ENCODE measurements at regions not wholly inside any gene's neighbourhood (a gene's known extent, or its start where the extent isn't known, plus 50 kb on each side); places are given as distances from the start of the nearest gene placed in this dataset.

- H3K27ac ChIP-seq (ENCODE audit: low read depth, low read length), result no peak overlapping the region
- Mint-ChIP-seq H3K4me3 (ENCODE audit: unreplicated experiment) (no peak overlapping the region), H3K27ac (ENCODE audit: unreplicated experiment) (no peak overlapping the region), H3K27me3 (ENCODE audit: low read depth, unreplicated experiment) (peaks cover 9% of the 10 kb centered on the region), H3K9me3 (ENCODE audit: unreplicated experiment) (peaks cover 2% of the 10 kb centered on the region), H3K4me1 (ENCODE audit: low read depth, unreplicated experiment) (peaks cover 19% of the 10 kb centered on the region), H3K36me3 (ENCODE audit: low read depth, unreplicated experiment) (no peaks in the 10 kb centered on the region)
- peaks cover 19% of the 10 kb centered on the region for H3K4me1 ChIP-seq (ENCODE audit: insufficient read depth, low read length)
- H3K36me3 ChIP-seq (ENCODE audit: insufficient read depth, low read length), result no peaks in the 10 kb centered on the region
- DNase-seq (ENCODE audit: low read depth) (no peak), FAIRE-seq (no peak)
- H2AFZ ChIP-seq (ENCODE audit: low read depth, low read length), result no peak overlapping the region
- H3K9ac ChIP-seq (ENCODE audit: low read length), result no peak overlapping the region
- H4K20me1 ChIP-seq (ENCODE audit: insufficient read depth, low read length), result no peaks in the 10 kb centered on the region
- no peaks in the 10 kb centered on the region for H3K27me3 ChIP-seq (ENCODE audit: insufficient read depth, low read length)
- H3K4me3 ChIP-seq (ENCODE audit: insufficient read depth, low read depth, low read length), result no peak overlapping the region
- no peaks in the 10 kb centered on the region for H3K9me3 ChIP-seq (ENCODE audit: insufficient read depth, low read depth, low read length)
- TF ChIP-seq EZH2 (IDR thresholded peaks at IDR 0.05; ENCODE audit: insufficient read depth, low read length), result no peak
- TF ChIP-seq CTCF (IDR thresholded peaks at IDR 0.05; ENCODE audit: insufficient read depth, low read depth, low read length), result no peak
- H3K79me2 ChIP-seq (ENCODE audit: insufficient read depth, low read length), result no peaks in the 10 kb centered on the region
- H3K4me2 ChIP-seq (ENCODE audit: low read length), result no peak overlapping the region
Measured at GRCh38 chr7:132653366-132653930, 77.2 kb upstream of the PLXNA4 start.

GRCh38 chr7:132652507-132652906, 76.2 kb upstream of the PLXNA4 start:
- Histone ChIP-seq H3K36me3 (ENCODE audit: insufficient read depth, low read length) (no peaks in the 10 kb centered on the region), H3K79me2 (ENCODE audit: insufficient read depth, low read length) (no peaks in the 10 kb centered on the region), H4K20me1 (ENCODE audit: insufficient read depth, low read length) (no peaks in the 10 kb centered on the region), H3K9me3 (ENCODE audit: insufficient read depth, low read depth, low read length) (no peaks in the 10 kb centered on the region), H3K27ac (ENCODE audit: low read depth, low read length) (no peak overlapping the region), H3K4me3 (ENCODE audit: insufficient read depth, low read depth, low read length) (no peak overlapping the region), H3K4me2 (ENCODE audit: low read length) (no peak overlapping the region), H3K9ac (ENCODE audit: low read length) (no peak overlapping the region), H2AFZ (ENCODE audit: low read depth, low read length) (no peak overlapping the region), H3K27me3 (ENCODE audit: insufficient read depth, low read length) (no peaks in the 10 kb centered on the region), H3K4me1 (ENCODE audit: insufficient read depth, low read length) (peaks cover 19% of the 10 kb centered on the region)
- Mint-ChIP-seq H3K27ac (ENCODE audit: unreplicated experiment) (no peak overlapping the region), H3K4me3 (ENCODE audit: unreplicated experiment) (no peak overlapping the region), H3K9me3 (ENCODE audit: unreplicated experiment) (peaks cover 2% of the 10 kb centered on the region), H3K36me3 (ENCODE audit: low read depth, unreplicated experiment) (no peaks in the 10 kb centered on the region), H3K4me1 (ENCODE audit: low read depth, unreplicated experiment) (peaks cover 19% of the 10 kb centered on the region), H3K27me3 (ENCODE audit: low read depth, unreplicated experiment) (peaks cover 4% of the 10 kb centered on the region)
- DNase-seq (ENCODE audit: low read depth) (no peak), FAIRE-seq (no peak)
- no peak for TF ChIP-seq CTCF (IDR thresholded peaks at IDR 0.05; ENCODE audit: insufficient read depth, low read depth, low read length)
- TF ChIP-seq EZH2 (IDR thresholded peaks at IDR 0.05; ENCODE audit: insufficient read depth, low read length), result no peak

GRCh38 chr7:132650498-132650897, 74.2 kb upstream of the PLXNA4 start:
- H3K27me3 Mint-ChIP-seq (ENCODE audit: low read depth, unreplicated experiment), result no peaks in the 10 kb centered on the region
- H3K9me3 Mint-ChIP-seq (ENCODE audit: unreplicated experiment), result no peaks in the 10 kb centered on the region

More at GRCh38 chr7:132650498-132650897, 74.2 kb upstream of the PLXNA4 start:
- Histone ChIP-seq H3K36me3 (ENCODE audit: insufficient read depth, low read length) (no peaks in the 10 kb centered on the region), H3K27me3 (ENCODE audit: insufficient read depth, low read length) (no peaks in the 10 kb centered on the region), H3K9ac (ENCODE audit: low read length) (no peak overlapping the region), H4K20me1 (ENCODE audit: insufficient read depth, low read length) (no peaks in the 10 kb centered on the region), H3K4me1 (ENCODE audit: insufficient read depth, low read length) (peaks cover 18% of the 10 kb centered on the region), H3K4me3 (ENCODE audit: insufficient read depth, low read depth, low read length) (no peak overlapping the region), H3K9me3 (ENCODE audit: insufficient read depth, low read depth, low read length) (no peaks in the 10 kb centered on the region), H3K4me2 (ENCODE audit: low read length) (peak overlapping the region; percentile 56), H3K27ac (ENCODE audit: low read depth, low read length) (no peak overlapping the region), H2AFZ (ENCODE audit: low read depth, low read length) (no peak overlapping the region), H3K79me2 (ENCODE audit: insufficient read depth, low read length) (no peaks in the 10 kb centered on the region)
- Mint-ChIP-seq H3K27ac (ENCODE audit: unreplicated experiment) (no peak overlapping the region), H3K4me3 (ENCODE audit: unreplicated experiment) (no peak overlapping the region), H3K36me3 (ENCODE audit: low read depth, unreplicated experiment) (no peaks in the 10 kb centered on the region), H3K4me1 (ENCODE audit: low read depth, unreplicated experiment) (peaks cover 18% of the 10 kb centered on the region)
- peak; percentile 17 for FAIRE-seq
- peak; percentile 86 for DNase-seq (ENCODE audit: low read depth)
- TF ChIP-seq EZH2 (IDR thresholded peaks at IDR 0.05; ENCODE audit: insufficient read depth, low read length) (no peak), CTCF (IDR thresholded peaks at IDR 0.05; ENCODE audit: insufficient read depth, low read depth, low read length) (no peak)

Data from astrocyte (in vitro differentiated cells and primary cell).